GM06990 (cell line): ENCODE measurements at regions not wholly inside any gene's neighbourhood (a gene's known extent, or its start where the extent isn't known, plus 50 kb on each side); places are given as distances from the start of the nearest gene placed in this dataset.

Experiments
- DNase-seq: peaks from one replicate; pipeline ENCODE4 v3.0.0-alpha.2; 2011; ENCODE audit not compliant: insufficient read length; ENCODE audit errors: extremely low read depth
- H3K27me3 ChIP-seq: replicated peaks from 2 replicates; pipeline ENCODE4 v1.6.0; 2011; ENCODE audit warnings: low read length; ENCODE audit not compliant: control insufficient read depth, insufficient read depth
- H3K36me3 ChIP-seq: 2 replicates; pipeline ENCODE4 v1.5.1; 2011; ENCODE audit warnings: low read length; ENCODE audit not compliant: control insufficient read depth, insufficient read depth
- H3K4me3 ChIP-seq: replicated peaks from 2 replicates; pipeline ENCODE4 v1.5.1; 2011; ENCODE audit warnings: low read depth, mild to moderate bottlenecking, control low read depth, low read length
- CTCF ChIP-seq: IDR thresholded peaks from 2 replicates; pipeline ENCODE4 v1.5.1; 2011; ENCODE audit warnings: low read length, control low read depth, mild to moderate bottlenecking, inconsistent platforms; ENCODE audit not compliant: insufficient read depth, poor library complexity, severe bottlenecking

GRCh38 chr9:11064909-11065308 is 452.1 kb upstream of the PTPRD start:
- DNase-seq, result no peak
- Histone ChIP-seq H3K4me3 (no peak overlapping the region), H3K27me3 (no peaks in the 10 kb centered on the region), H3K36me3 (no peaks in the 10 kb centered on the region)
- no peak for TF ChIP-seq CTCF

GRCh38 chr9:11072176-11072575 is 459.4 kb upstream of the PTPRD start:
- no peak for TF ChIP-seq CTCF
- DNase-seq, result no peak

GRCh38 chr9:11086561-11086960 is 473.8 kb upstream of the PTPRD start:
- Histone ChIP-seq H3K4me3 (no peak overlapping the region), H3K27me3 (no peaks in the 10 kb centered on the region), H3K36me3 (no peaks in the 10 kb centered on the region)
- TF ChIP-seq CTCF, result no peak
- no peak for DNase-seq

More at GRCh38 chr9:11072176-11072575, 459.4 kb upstream of the PTPRD start:
- Histone ChIP-seq H3K27me3 (no peaks in the 10 kb centered on the region), H3K4me3 (no peak overlapping the region), H3K36me3 (no peaks in the 10 kb centered on the region)

- H3K27me3 ChIP-seq, result no peaks in the 10 kb centered on the region
- H3K36me3 ChIP-seq, result no peaks in the 10 kb centered on the region
- DNase-seq, result no peak
- H3K4me3 ChIP-seq, result no peak overlapping the region
- no peak for TF ChIP-seq CTCF
Observed at GRCh38 chr9:11088821-11089374, 476.1 kb upstream of the PTPRD start.

- DNase-seq, result no peak
- H3K4me3 ChIP-seq, result no peak overlapping the region
- no peaks in the 10 kb centered on the region for H3K36me3 ChIP-seq
- TF ChIP-seq CTCF, result no peak
- no peaks in the 10 kb centered on the region for H3K27me3 ChIP-seq
Observed at GRCh38 chr9:11092974-11093373, 480.2 kb upstream of the PTPRD start.

GRCh38 chr9:11097020-11097419 is 484.2 kb upstream of the PTPRD start:
- no peak overlapping the region for H3K4me3 ChIP-seq
- no peak for DNase-seq
- H3K36me3 ChIP-seq, result no peaks in the 10 kb centered on the region
- no peak for TF ChIP-seq CTCF
- no peaks in the 10 kb centered on the region for H3K27me3 ChIP-seq
